ENCODE measurements at regions not wholly inside any gene's neighbourhood (a gene's known extent, or its start where the extent isn't known, plus 50 kb on each side); places are given as distances from the start of the nearest gene placed in this dataset.

DNA sequence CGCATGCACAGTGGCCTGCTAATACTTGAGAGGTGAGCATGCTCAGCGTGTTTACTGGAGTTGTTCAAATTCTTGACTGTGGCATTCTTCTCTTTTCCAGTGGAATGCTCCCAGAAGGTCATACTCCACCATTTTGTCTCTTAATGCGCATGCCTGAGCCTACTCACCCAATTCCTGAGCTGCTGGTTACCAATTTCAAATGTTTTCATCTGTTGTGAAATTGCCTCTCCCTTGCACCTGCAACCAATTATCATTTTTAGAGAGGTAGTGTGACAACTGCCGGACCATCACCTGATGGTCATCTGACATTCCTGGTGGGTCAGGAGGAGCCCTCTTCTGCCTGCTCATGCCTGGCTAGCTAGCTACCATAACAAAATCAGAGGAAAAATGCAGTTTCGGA lies 82.2 kb upstream of the LIFR start:
- DNase-seq, result no peak
- H2AFZ ChIP-seq (ENCODE audit: low read depth), result no peak overlapping the region
- CTCF ChIA-PET, result no interaction called here
- no peaks in the 10 kb centered on the region for H3K9me2 ChIP-seq
- H3K9me3 ChIP-seq, result no peaks in the 10 kb centered on the region
- H4K20me1 ChIP-seq (ENCODE audit: insufficient read depth), result no peaks in the 10 kb centered on the region
- H3K4me1 ChIP-seq (ENCODE audit: control insufficient read depth in 1 of 2, insufficient read depth in 2 of 2, low read depth in 1 of 2, low read length in 1 of 2), result peaks cover 0 to 15% of the 10 kb centered on the region in 2 experiments; a peak in 2 of 4 replicates
- no peak overlapping the region for H3K4me3 ChIP-seq (ENCODE audit: low read depth in 2 of 2, low read length in 1 of 2)
- no peaks in the 10 kb centered on the region for H3K36me3 ChIP-seq (replicated peaks in 1 of 2; ENCODE audit: control insufficient read depth in 1 of 2, insufficient read depth in 2 of 2, low read length in 1 of 2)
- no peak for TF ChIP-seq RXRA (IDR thresholded peaks at IDR 0.05; ENCODE audit: borderline replicate concordance, low read depth)
- TF ChIP-seq GABPA (IDR thresholded peaks at IDR 0.05; ENCODE audit: low read depth), result no peak
- TF ChIP-seq RAD21 (IDR thresholded peaks at IDR 0.05; ENCODE audit: low read length), result no peak
- TF ChIP-seq, protein P1, sequence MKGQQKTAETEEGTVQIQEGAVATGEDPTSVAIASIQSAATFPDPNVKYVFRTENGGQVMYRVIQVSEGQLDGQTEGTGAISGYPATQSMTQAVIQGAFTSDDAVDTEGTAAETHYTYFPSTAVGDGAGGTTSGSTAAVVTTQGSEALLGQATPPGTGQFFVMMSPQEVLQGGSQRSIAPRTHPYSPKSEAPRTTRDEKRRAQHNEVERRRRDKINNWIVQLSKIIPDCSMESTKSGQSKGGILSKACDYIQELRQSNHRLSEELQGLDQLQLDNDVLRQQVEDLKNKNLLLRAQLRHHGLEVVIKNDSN (IDR thresholded peaks at IDR 0.05; ENCODE audit: borderline replicate concordance, low read depth), result no peak
- TF ChIP-seq SMC3 (IDR thresholded peaks at IDR 0.05; ENCODE audit: low read depth, low read length), result no peak
- TF ChIP-seq GATA2 (CRISPR knock-in tag; IDR thresholded peaks at IDR 0.05), result no peak
- H3K79me2 ChIP-seq (ENCODE audit: insufficient read depth), result no peaks in the 10 kb centered on the region
- POLR2A ChIA-PET, result no interaction called here
- H3K27ac ChIP-seq (ENCODE audit: low read depth in 2 of 2, low read length in 1 of 2), result no peak overlapping the region
- H3K27me3 ChIP-seq (ENCODE audit: insufficient read depth), result no peaks in the 10 kb centered on the region; the same call in 1 of the 2 replicates
- H3K9ac ChIP-seq, result no peak overlapping the region
- 84% methylated on average over 5 of the region's 5 CpGs for WGBS (ENCODE audit: low lambda C conversion rate)
- H3F3A ChIP-seq (replicated peaks; ENCODE audit: insufficient read depth), result no peaks in the 10 kb centered on the region
- no peak overlapping the region for H3K4me2 ChIP-seq

DNA sequence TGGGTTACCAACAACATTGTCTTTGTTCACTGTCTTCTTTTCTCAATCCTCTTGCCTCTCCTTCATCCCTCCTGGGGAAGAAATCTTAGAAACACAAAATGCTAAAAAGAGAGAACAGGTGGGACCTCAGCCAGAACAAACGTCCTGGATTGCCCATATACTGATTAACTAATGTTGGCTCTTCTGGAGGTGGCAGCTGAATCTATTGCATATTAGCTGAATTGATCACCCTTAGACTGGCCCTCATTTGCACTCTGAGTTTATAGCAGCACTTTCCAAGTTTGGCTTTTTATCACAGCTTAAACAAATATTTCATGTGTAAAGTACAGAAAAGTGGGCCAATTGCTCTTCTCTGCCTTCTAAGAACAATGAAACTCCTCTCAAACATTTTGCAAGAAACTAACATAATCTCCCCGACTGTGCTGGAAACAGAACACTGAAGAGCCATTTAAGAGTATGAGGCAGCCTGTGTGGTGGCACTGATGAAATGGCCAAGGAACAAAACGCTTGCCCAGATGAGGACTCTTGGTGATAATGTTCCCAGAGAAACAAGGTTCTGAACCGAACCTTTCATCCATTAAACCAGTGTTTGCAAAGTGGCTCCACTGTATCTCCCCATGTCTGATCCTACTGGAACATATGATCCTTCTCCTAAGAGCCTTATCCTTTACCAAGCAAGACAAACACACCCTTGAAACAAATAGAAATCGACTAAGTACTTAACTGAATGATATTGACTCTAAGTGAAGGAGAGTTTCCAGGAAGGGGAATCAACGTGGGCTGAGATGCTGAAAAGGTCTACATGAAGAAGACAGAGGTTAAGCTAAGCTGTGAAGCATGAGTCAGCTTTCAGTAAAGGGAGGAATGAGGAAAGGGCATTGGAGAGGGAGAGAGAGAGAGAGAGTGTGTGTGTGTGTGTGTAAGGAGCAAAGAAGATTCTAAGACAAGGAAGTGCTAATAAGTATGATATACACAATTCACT lies 83.2 kb upstream of the LIFR start:
- 48% methylated on average over 6 of the region's 6 CpGs for WGBS (ENCODE audit: low lambda C conversion rate)
- ChIA-PET CTCF (no interaction called here), POLR2A (no interaction called here)
- peaks cover 0 to 15% of the 10 kb centered on the region in 2 experiments; a peak in 2 of 4 replicates for H3K4me1 ChIP-seq (ENCODE audit: control insufficient read depth in 1 of 2, insufficient read depth in 2 of 2, low read depth in 1 of 2, low read length in 1 of 2)
- no peaks in the 10 kb centered on the region for H3K79me2 ChIP-seq (ENCODE audit: insufficient read depth)
- H3K27ac ChIP-seq (ENCODE audit: low read depth in 2 of 2, low read length in 1 of 2), result no peak overlapping the region
- no peak overlapping the region for H2AFZ ChIP-seq (ENCODE audit: low read depth)
- no peak for DNase-seq
- no peaks in the 10 kb centered on the region for H3F3A ChIP-seq (replicated peaks; ENCODE audit: insufficient read depth)
- no peaks in the 10 kb centered on the region for H4K20me1 ChIP-seq (ENCODE audit: insufficient read depth)
- H3K9ac ChIP-seq, result no peak overlapping the region
- H3K27me3 ChIP-seq (ENCODE audit: insufficient read depth), result no peaks in the 10 kb centered on the region; the same call in 1 of the 2 replicates
- no peaks in the 10 kb centered on the region for H3K36me3 ChIP-seq (replicated peaks in 1 of 2; ENCODE audit: control insufficient read depth in 1 of 2, insufficient read depth in 2 of 2, low read length in 1 of 2)
- H3K4me3 ChIP-seq (ENCODE audit: low read depth in 2 of 2, low read length in 1 of 2), result no peak overlapping the region
- H3K4me2 ChIP-seq, result no peak overlapping the region
- H3K9me2 ChIP-seq, result no peaks in the 10 kb centered on the region
- no peaks in the 10 kb centered on the region for H3K9me3 ChIP-seq
- no peak for TF ChIP-seq JUND (IDR thresholded peaks at IDR 0.05)
- TF ChIP-seq GABPA (IDR thresholded peaks at IDR 0.05; ENCODE audit: low read depth), result no peak
- no peak for TF ChIP-seq EZH2phosphoT487 (IDR thresholded peaks at IDR 0.05; ENCODE audit: borderline replicate concordance, low read depth)
- TF ChIP-seq, protein P2, sequence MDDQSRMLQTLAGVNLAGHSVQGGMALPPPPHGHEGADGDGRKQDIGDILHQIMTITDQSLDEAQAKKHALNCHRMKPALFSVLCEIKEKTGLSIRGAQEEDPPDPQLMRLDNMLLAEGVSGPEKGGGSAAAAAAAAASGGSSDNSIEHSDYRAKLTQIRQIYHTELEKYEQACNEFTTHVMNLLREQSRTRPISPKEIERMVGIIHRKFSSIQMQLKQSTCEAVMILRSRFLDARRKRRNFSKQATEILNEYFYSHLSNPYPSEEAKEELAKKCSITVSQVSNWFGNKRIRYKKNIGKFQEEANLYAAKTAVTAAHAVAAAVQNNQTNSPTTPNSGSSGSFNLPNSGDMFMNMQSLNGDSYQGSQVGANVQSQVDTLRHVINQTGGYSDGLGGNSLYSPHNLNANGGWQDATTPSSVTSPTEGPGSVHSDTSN (IDR thresholded peaks at IDR 0.05), result no peak
- TF ChIP-seq, protein P3, sequence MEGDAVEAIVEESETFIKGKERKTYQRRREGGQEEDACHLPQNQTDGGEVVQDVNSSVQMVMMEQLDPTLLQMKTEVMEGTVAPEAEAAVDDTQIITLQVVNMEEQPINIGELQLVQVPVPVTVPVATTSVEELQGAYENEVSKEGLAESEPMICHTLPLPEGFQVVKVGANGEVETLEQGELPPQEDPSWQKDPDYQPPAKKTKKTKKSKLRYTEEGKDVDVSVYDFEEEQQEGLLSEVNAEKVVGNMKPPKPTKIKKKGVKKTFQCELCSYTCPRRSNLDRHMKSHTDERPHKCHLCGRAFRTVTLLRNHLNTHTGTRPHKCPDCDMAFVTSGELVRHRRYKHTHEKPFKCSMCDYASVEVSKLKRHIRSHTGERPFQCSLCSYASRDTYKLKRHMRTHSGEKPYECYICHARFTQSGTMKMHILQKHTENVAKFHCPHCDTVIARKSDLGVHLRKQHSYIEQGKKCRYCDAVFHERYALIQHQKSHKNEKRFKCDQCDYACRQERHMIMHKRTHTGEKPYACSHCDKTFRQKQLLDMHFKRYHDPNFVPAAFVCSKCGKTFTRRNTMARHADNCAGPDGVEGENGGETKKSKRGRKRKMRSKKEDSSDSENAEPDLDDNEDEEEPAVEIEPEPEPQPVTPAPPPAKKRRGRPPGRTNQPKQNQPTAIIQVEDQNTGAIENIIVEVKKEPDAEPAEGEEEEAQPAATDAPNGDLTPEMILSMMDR (IDR thresholded peaks at IDR 0.05), result no peak
- TF ChIP-seq, protein P4, sequence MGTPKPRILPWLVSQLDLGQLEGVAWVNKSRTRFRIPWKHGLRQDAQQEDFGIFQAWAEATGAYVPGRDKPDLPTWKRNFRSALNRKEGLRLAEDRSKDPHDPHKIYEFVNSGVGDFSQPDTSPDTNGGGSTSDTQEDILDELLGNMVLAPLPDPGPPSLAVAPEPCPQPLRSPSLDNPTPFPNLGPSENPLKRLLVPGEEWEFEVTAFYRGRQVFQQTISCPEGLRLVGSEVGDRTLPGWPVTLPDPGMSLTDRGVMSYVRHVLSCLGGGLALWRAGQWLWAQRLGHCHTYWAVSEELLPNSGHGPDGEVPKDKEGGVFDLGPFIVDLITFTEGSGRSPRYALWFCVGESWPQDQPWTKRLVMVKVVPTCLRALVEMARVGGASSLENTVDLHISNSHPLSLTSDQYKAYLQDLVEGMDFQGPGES (IDR thresholded peaks at IDR 0.05; ENCODE audit: low read depth, low read length), result no peak
- TF ChIP-seq RXRA (IDR thresholded peaks at IDR 0.05; ENCODE audit: borderline replicate concordance, low read depth), result no peak
- no peak for TF ChIP-seq EP300 (IDR thresholded peaks at IDR 0.05; ENCODE audit: borderline replicate concordance in 1 of 2, low read depth in 1 of 2, low read length in 1 of 2)
- no peak for TF ChIP-seq SMC3 (IDR thresholded peaks at IDR 0.05; ENCODE audit: low read depth, low read length)
- no peak for TF ChIP-seq GATA2 (CRISPR knock-in tag; IDR thresholded peaks at IDR 0.05)
- TF ChIP-seq MXI1 (IDR thresholded peaks at IDR 0.05; ENCODE audit: low read depth, low read length), result no peak
- TF ChIP-seq, protein P5, sequence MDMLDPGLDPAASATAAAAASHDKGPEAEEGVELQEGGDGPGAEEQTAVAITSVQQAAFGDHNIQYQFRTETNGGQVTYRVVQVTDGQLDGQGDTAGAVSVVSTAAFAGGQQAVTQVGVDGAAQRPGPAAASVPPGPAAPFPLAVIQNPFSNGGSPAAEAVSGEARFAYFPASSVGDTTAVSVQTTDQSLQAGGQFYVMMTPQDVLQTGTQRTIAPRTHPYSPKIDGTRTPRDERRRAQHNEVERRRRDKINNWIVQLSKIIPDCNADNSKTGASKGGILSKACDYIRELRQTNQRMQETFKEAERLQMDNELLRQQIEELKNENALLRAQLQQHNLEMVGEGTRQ (IDR thresholded peaks at IDR 0.05; ENCODE audit: borderline replicate concordance, low read depth, low read length), result no peak
- TF ChIP-seq, protein P1 (IDR thresholded peaks at IDR 0.05; ENCODE audit: borderline replicate concordance, low read depth), result no peak
- TF ChIP-seq FOXJ3 (CRISPR knock-in tag; IDR thresholded peaks at IDR 0.05), result no peak
- TF ChIP-seq SIN3A (IDR thresholded peaks at IDR 0.05; ENCODE audit: borderline replicate concordance, low read depth, low read length), result no peak
- TF ChIP-seq NRF1 (IDR thresholded peaks at IDR 0.05; ENCODE audit: low read depth, low read length), result no peak
- TF ChIP-seq NFIC (IDR thresholded peaks at IDR 0.05; ENCODE audit: borderline replicate concordance), result no peak

Data from SK-N-SH (cell line).